ENCODE measurements at regions not wholly inside any gene's neighbourhood (a gene's known extent, or its start where the extent isn't known, plus 50 kb on each side); places are given as distances from the start of the nearest gene placed in this dataset.

DNA sequence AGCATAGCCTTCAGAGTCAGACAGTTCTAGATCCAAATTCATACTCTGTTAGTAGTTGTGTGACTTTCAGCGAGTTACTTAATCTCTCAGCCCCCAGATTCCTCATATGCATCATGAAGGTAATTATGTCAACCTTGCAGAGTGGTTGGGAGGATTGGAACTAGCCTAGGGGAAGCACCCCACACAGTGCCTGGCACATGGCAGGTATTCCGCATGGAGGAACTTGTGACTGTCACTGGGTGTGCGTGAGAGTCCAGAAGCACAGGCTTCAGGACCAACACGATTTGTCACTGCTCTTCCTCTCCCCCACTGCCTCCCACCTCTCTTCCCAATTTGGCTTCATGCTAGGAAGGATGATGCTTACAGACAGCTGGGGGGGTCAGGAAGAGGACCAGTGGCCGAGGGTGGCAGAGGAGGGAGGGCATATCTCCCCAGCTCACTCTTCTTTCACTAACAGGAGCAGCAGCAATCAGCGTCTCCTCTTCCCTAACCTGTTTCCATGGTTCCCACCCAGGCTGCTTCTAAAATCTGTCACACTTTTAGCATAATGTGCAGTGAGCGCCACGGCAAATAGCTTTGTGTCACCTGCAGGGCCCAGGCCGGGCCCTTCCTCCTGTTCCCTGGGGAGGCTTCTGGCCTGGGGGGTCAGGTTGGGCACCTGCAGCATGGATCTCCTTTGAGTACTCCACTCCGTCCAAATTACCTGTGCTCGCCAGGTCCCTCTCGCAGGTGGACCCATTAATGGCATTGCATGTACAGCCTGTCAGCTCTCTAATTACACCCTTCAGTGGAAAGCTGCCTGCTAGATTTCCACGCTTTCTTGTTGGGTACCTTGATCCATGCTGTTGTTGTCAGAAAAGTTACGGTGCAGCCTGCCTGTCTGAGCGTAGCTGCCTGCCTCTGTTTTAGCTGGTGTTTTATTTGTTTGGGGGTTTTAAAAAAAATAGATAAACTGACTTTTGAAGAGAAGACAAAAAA lies 400.4 kb downstream of the NXPE2 start:
- Histone ChIP-seq H3K27ac (no peak overlapping the region), H3K36me3 (replicated peaks) (no peaks in the 10 kb centered on the region), H3K4me3 (ENCODE audit: low read depth, low read length) (no peak overlapping the region), H3K27me3 (replicated peaks) (no peaks in the 10 kb centered on the region)
- in situ Hi-C loops (cut with HindIII; ENCODE audit: low pct_ligation_motif_present, low sequenced_read_pairs), result no loop called here
- no peak for DNase-seq
- TF ChIP-seq, protein P1, sequence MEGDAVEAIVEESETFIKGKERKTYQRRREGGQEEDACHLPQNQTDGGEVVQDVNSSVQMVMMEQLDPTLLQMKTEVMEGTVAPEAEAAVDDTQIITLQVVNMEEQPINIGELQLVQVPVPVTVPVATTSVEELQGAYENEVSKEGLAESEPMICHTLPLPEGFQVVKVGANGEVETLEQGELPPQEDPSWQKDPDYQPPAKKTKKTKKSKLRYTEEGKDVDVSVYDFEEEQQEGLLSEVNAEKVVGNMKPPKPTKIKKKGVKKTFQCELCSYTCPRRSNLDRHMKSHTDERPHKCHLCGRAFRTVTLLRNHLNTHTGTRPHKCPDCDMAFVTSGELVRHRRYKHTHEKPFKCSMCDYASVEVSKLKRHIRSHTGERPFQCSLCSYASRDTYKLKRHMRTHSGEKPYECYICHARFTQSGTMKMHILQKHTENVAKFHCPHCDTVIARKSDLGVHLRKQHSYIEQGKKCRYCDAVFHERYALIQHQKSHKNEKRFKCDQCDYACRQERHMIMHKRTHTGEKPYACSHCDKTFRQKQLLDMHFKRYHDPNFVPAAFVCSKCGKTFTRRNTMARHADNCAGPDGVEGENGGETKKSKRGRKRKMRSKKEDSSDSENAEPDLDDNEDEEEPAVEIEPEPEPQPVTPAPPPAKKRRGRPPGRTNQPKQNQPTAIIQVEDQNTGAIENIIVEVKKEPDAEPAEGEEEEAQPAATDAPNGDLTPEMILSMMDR (IDR thresholded peaks at IDR 0.05; ENCODE audit: low read depth, low read length, missing control alignments), result no peak

DNA sequence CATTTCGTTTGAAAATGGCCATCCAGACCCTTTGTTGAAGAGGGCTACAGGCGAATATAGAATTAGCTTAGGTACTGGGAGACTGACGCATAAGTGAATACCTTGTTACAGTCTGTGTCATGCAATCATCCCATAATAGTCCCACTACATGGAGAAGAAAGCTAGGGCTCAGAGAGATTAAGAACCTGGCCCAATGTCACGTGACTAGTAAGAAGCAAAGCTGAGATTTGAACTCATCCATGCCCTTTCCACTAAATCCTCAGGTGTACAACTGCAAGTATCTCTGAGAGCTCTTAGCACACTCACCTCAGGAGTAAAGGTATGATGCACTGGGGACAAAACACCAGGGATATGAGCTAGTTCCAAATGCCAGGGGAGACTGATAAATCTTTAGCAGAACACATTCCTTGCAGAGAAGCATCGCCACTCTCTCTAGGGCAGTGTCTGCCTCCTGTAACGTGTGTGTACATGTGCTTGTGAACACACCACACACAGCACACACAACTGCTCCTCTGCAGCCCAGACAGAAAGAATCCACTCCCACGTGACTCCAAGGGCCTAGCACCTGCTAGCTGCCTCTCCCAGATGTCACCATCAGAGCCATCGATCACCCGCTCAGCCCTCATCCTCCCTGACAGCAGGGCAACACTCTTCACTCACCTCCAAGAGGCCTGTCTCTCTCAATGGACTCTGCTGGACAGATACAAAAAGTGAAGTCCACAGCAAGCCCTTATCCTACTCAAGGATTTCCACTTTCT lies 402.8 kb downstream of the NXPE2 start:
- Histone ChIP-seq H3K27ac (no peak overlapping the region), H3K27me3 (replicated peaks) (no peaks in the 10 kb centered on the region), H3K4me3 (ENCODE audit: low read depth, low read length) (no peak overlapping the region), H3K36me3 (replicated peaks) (no peaks in the 10 kb centered on the region)
- DNase-seq, result no peak
- TF ChIP-seq, protein P1 (IDR thresholded peaks at IDR 0.05; ENCODE audit: low read depth, low read length, missing control alignments), result no peak
- in situ Hi-C loops (cut with HindIII; ENCODE audit: low pct_ligation_motif_present, low sequenced_read_pairs), result no loop called here

DNA sequence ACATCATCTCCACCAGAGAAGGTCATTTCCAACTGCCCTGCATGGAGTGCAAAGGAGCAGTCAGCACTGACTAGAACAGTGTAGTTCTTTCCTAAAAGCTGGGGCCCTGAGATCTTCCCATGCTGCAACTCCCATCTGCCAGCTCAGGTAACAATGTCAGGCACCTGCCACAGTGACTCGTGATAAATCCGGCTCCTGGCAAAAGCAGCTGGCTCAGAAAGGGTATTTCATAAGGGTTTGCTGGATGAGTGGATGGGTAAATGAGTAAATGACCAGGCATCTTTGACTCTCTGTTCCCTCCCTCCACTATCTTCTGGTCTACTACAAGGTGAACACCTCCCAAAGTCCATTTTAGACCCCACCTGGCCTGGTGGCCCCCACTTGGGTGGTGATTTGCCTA lies 403.6 kb downstream of the NXPE2 start:
- in situ Hi-C loops (cut with HindIII; ENCODE audit: low pct_ligation_motif_present, low sequenced_read_pairs), result no loop called here
- Histone ChIP-seq H3K27ac (no peak overlapping the region), H3K36me3 (replicated peaks) (no peaks in the 10 kb centered on the region), H3K4me3 (ENCODE audit: low read depth, low read length) (no peak overlapping the region), H3K27me3 (replicated peaks) (no peaks in the 10 kb centered on the region)
- TF ChIP-seq, protein P1 (IDR thresholded peaks at IDR 0.05; ENCODE audit: low read depth, low read length, missing control alignments), result no peak
- no peak for DNase-seq

DNA sequence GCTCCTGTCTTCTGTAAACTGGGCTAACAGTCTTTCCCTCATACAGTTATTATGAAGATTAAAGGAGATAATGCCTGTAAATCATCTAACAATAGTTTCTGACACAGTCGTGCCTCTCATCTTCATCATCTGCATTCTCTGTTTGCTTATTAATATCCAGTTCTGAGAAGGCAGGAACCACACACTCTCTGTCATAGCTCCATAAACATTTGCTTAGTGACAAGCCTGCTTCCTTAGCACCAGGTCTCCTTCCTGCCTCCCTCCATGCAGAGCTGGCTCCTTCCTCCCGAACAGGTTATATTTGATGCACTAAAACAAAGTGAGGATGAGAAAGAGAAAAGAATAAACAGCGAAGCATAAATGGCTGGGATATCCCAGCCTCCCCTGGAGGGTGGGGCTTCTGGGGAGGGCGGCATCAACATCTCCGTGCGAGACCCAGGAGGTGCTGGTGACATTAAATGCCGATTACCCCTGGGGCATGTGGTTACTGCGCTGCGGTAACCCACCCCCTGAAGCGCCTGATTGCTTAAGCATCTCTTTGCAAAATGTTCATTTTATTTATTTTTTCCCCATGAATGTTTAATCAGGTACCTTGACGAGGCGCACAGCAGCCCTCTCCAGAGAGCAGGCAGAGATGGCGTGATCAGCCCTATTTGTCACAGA lies 404.9 kb downstream of the NXPE2 start:
- no peaks in the 10 kb centered on the region for H3K36me3 ChIP-seq (replicated peaks)
- TF ChIP-seq, protein P1 (IDR thresholded peaks at IDR 0.05; ENCODE audit: low read depth, low read length, missing control alignments), result no peak
- no peak for DNase-seq
- no peak overlapping the region for H3K27ac ChIP-seq
- no peaks in the 10 kb centered on the region for H3K27me3 ChIP-seq (replicated peaks)
- no peak overlapping the region for H3K4me3 ChIP-seq (ENCODE audit: low read depth, low read length)
- in situ Hi-C loops (cut with HindIII; ENCODE audit: low pct_ligation_motif_present, low sequenced_read_pairs), result no loop called here

DNA sequence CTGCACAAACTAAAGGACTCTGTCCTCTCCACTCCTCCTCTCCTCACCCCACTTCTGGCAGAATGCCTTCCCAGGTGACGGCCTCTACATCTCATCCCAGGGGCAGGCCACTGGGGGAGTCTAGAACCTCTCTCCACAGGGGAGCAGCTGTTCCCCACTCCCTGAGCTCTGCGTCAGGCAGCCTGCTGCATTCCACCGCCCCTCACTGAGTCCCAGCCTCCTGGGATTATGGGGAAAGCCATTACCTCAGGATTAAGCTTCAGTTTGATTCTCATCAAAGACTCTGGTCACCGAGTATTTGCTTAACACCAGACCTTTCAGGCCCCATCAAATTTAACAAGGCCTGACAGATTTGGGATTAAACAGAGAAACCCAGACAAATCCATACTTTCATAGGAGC lies 405.9 kb downstream of the NXPE2 start:
- H3K27me3 ChIP-seq (replicated peaks), result no peaks in the 10 kb centered on the region
- TF ChIP-seq, protein P1 (IDR thresholded peaks at IDR 0.05; ENCODE audit: low read depth, low read length, missing control alignments), result no peak
- in situ Hi-C loops (cut with HindIII; ENCODE audit: low pct_ligation_motif_present, low sequenced_read_pairs), result no loop called here
- no peaks in the 10 kb centered on the region for H3K36me3 ChIP-seq (replicated peaks)
- no peak overlapping the region for H3K4me3 ChIP-seq (ENCODE audit: low read depth, low read length)
- DNase-seq, result no peak
- H3K27ac ChIP-seq, result no peak overlapping the region

All from brain microvascular endothelial cell (primary cell).